ENCODE measurements at regions not wholly inside any gene's neighbourhood (a gene's known extent, or its start where the extent isn't known, plus 50 kb on each side); places are given as distances from the start of the nearest gene placed in this dataset.

DNA sequence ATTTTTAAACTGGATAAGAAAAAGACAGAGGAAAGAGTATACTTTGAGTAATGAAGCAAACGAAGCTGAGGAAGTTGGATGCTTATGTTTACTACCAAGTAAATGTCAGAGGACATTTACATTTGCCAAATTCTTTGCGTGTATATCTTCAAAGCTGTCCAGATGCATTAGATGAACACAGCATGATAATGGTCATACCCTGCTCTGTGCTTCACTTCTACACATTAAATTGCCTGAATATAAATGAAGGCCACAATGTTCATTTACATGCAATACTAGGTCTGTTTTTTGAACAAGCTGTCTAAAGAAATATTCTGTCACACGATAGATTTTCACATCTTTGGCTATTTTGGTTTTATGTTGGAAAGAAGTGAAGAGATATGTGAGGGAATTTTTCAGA, 405.8 kb upstream of the ADAMTS9 start:
- no peak for TF ChIP-seq EZH2 (IDR thresholded peaks at IDR 0.05; ENCODE audit: insufficient read depth, poor library complexity, severe bottlenecking)
- TF ChIP-seq EZH2phosphoT487 (IDR thresholded peaks at IDR 0.05; ENCODE audit: insufficient read depth, low read depth): no peak
